ENCODE measurements at regions not wholly inside any gene's neighbourhood (a gene's known extent, or its start where the extent isn't known, plus 50 kb on each side); places are given as distances from the start of the nearest gene placed in this dataset.

DNA sequence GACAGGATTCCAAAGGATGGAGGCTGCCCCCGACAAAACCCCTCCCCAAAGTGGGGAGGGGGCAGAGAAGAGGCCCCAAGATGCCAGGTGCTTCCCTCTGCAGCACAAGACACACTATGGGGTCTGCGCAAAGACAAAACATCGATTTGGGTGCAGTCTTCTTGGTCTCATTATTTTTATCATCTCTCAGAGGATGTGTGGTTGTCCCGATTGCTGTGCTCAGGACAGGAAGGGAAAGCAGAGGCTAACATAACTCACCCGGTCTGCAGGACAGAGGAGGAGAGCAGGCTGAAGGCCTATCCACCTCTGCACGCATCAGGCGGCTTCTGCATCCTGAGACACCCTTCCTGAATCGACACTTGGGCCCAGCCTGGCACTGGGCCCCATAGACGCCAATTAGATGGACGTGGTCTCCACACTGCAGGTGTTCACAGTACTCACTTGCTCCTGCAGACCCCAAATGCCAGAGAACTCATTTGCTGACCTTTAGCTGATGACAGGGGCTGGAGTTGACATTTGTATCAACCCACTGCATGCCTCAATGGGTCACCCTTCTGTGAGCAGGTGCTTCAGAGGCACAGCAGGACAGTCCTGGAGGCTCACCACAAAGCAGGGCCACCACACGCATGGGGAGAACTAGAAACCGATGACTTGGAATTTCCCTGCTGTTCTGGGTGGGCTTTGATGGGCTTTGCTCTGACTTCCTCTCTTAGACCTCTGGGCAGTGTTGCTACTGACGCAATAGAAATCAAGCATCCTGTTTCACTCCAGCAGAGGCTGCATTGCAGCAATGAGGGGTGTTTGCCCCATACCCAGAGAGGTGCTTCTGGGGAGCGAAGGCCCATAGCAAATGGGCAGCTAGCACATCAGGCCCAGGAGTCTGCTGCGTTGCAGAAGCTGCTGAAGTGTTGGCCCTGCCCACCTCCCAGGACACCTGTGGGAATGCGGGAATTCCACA is 96.3 kb upstream of the ENPP6 start:
- no peak overlapping the region; the same call in 1 of the 2 replicates for H4K8ac ChIP-seq (ENCODE audit: extremely low read depth, insufficient read depth, low read length)
- H4K91ac ChIP-seq (replicated peaks; ENCODE audit: insufficient read length, low read length): no peak overlapping the region
- H2BK15ac ChIP-seq (ENCODE audit: low read length): peak overlapping the region; percentile 46; the same call in 1 of the 2 replicates
- no peak overlapping the region for H2BK12ac ChIP-seq (ENCODE audit: low read depth, low read length)
- no peak overlapping the region for H3K27ac ChIP-seq (ENCODE audit: low read depth, low read length)
- no peaks in the 10 kb centered on the region for H3K79me2 ChIP-seq (ENCODE audit: control insufficient read depth in 1 of 2, insufficient read depth in 2 of 2, low read length in 2 of 2)
- H2BK20ac ChIP-seq (ENCODE audit: low read length): no peak overlapping the region
- no peak overlapping the region for H2AFZ ChIP-seq (ENCODE audit: low read length)
- peaks cover 2% of the 10 kb centered on the region; the same call in 1 of the 2 replicates for H3K23me2 ChIP-seq (ENCODE audit: low read depth, low read length)
- H3K23ac ChIP-seq (ENCODE audit: insufficient read length): no peak overlapping the region
- H4K5ac ChIP-seq (ENCODE audit: insufficient read length, low read depth, low read length): no peak overlapping the region
- H3K14ac ChIP-seq (ENCODE audit: insufficient read length): no peak overlapping the region
- 0 out of 2 replicates have a peak overlapping the region, but pooled peaks have one; percentile 33 for H2AK5ac ChIP-seq (ENCODE audit: low read depth, low read length)
- no peak overlapping the region for H2BK5ac ChIP-seq (ENCODE audit: low read depth, low read length)
- H3K18ac ChIP-seq (ENCODE audit: extremely low read depth, low read length): no peak overlapping the region
- CTCF ChIA-PET (ENCODE audit: partially characterized antibody): interaction anchor here (1.5 to 1.7 kb wide), 2 partner anchors 26 to 50 kb away, joined by 3 to 5 read pairs; no protein-coding TSS in a partner anchor
- no peak overlapping the region for H2BK120ac ChIP-seq (replicated peaks; ENCODE audit: low read depth, low read length)
- H3K4me2 ChIP-seq (ENCODE audit: insufficient read depth in 1 of 2, low read depth in 2 of 2, low read length in 2 of 2): no peak overlapping the region
- FAIRE-seq: no peak
- H3K4me3 ChIP-seq (ENCODE audit: extremely low read depth in 1 of 4, insufficient read depth in 2 of 4, low read depth in 3 of 4, low read length in 4 of 4): no peak overlapping the region
- POLR2A ChIA-PET (ENCODE audit: partially characterized antibody): interaction anchor here (0.7 kb wide), 1 partner anchor 420 kb away, joined by 3 read pairs; the partner anchor contains the start of gene CENPU
- peak in 1 of 2 experiments; percentile 43 for DNase-seq (ENCODE audit: low read depth in 1 of 2, low spot score in 2 of 2)
- no peaks in the 10 kb centered on the region for H3K9me3 ChIP-seq (ENCODE audit: insufficient read depth in 2 of 2, low read depth in 1 of 2, low read length in 1 of 2)
- H3K4ac ChIP-seq (replicated peaks; ENCODE audit: insufficient read length, low read depth, low read length): no peak overlapping the region
- no peaks in the 10 kb centered on the region for H3K27me3 ChIP-seq (replicated peaks in 1 of 4; ENCODE audit: control insufficient read depth in 3 of 4, extremely low read depth in 1 of 4, insufficient read depth in 3 of 4, low read length in 3 of 4)
- peaks cover 0 to 8% (median 2%) of the 10 kb centered on the region in 4 experiments; a peak in 4 of 7 replicates for H3K4me1 ChIP-seq (replicated peaks in 1 of 4; ENCODE audit: control insufficient read depth in 3 of 4, insufficient read depth in 4 of 4, low read length in 3 of 4)
- H4K20me1 ChIP-seq (replicated peaks in 1 of 2; ENCODE audit: control insufficient read depth in 1 of 2, insufficient read depth in 2 of 2, low read length in 2 of 2): no peaks in the 10 kb centered on the region
- H3K56ac ChIP-seq (replicated peaks; ENCODE audit: insufficient read length, low read depth, low read length): no peak overlapping the region
- no peak overlapping the region for H3K9ac ChIP-seq (replicated peaks in 1 of 4; ENCODE audit: extremely low read depth in 1 of 4, low read depth in 3 of 4, low read length in 3 of 4)
- WGBS, 2 experiments (ENCODE audit: extremely low coverage in 1 of 2, insufficient coverage in 1 of 2, insufficient read length in 1 of 2, insufficient replicate concordance in 2 of 2, low coverage in 1 of 2, low lambda C conversion rate in 2 of 2, missing lambda C conversion rate in 1 of 2): 90% methylated on average over 16 of the region's 16 CpGs; no CpG with 5 or more reads in 1 of the 2 experiments
- H3K79me1 ChIP-seq (ENCODE audit: low read depth, low read length): no peaks in the 10 kb centered on the region
- H3K36me3 ChIP-seq (ENCODE audit: control insufficient read depth in 2 of 4, insufficient read depth in 4 of 4, low read length in 3 of 4): no peaks in the 10 kb centered on the region
- TF ChIP-seq CBX5 (IDR thresholded peaks at IDR 0.05; ENCODE audit: low read depth, low read length): no peak
- TF ChIP-seq POLR2A (IDR thresholded peaks at IDR 0.05; ENCODE audit: control extremely low read depth in 1 of 2, low read depth in 2 of 2, low read length in 2 of 2): no peak
- TF ChIP-seq BACH1 (IDR thresholded peaks at IDR 0.05; ENCODE audit: low read length): no peak
- TF ChIP-seq RXRA (IDR thresholded peaks at IDR 0.05; ENCODE audit: insufficient read depth, low read depth, low read length): no peak
- no peak for TF ChIP-seq HDAC6 (IDR thresholded peaks at IDR 0.05; ENCODE audit: low read depth, low read length)
- no peak for TF ChIP-seq YY1 (IDR thresholded peaks at IDR 0.05; ENCODE audit: low read depth, low read length)
- no peak for TF ChIP-seq KDM1A (IDR thresholded peaks at IDR 0.05; ENCODE audit: borderline replicate concordance, low read length)
- no peak for TF ChIP-seq CTBP2 (IDR thresholded peaks at IDR 0.05; ENCODE audit: borderline replicate concordance, insufficient read depth, insufficient read length, low read length)
- no peak for TF ChIP-seq RNF2 (IDR thresholded peaks at IDR 0.05; ENCODE audit: borderline replicate concordance, low read depth, low read length, missing control alignments, poor library complexity, severe bottlenecking)
- no peak for TF ChIP-seq JUN (IDR thresholded peaks at IDR 0.05; ENCODE audit: low read depth, low read length)
